HG03095 (cell line): ENCODE measurements at regions not wholly inside any gene's neighbourhood (a gene's known extent, or its start where the extent isn't known, plus 50 kb on each side); places are given as distances from the start of the nearest gene placed in this dataset.
"Not testable (repeated sequence)": the region's sequence is repeated elsewhere in the genome, so short reads cannot be mapped to it uniquely, and the experiment has no call there.

Source experiments
- ATAC-seq: cut with Tn5 transposase; IDR thresholded peaks from one replicate; pipeline ENCODE4 v1.9.1; 2021; ENCODE audit warnings: moderate library complexity; ENCODE audit not compliant: unreplicated experiment

DNA sequence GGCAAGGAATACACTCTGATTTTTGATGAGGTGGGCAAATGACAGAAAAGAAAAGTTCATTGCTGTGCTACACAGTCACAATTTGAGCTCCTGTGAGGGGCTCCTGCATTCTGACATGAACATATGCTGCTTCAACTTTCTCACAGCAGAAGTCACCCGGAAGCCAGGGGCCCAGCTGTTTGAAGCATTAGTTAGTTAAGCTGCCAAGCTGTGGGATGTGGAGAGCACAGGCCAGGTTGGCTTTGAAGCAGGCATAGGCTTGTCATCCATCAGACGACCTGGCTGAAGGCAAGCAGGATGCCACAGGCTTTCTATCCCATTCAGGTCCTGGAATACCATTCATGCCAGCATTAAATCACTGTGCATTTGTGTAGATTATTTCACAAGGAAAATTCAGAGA lies 63.1 kb downstream of the MTNR1B start:
- ATAC-seq = no peak

GRCh38 chr11:93033093-93033492 lies 63.6 kb downstream of the MTNR1B start:
- no peak for ATAC-seq

- no peak for ATAC-seq
Observed at GRCh38 chr11:93034031-93034722, 64.7 kb downstream of the MTNR1B start.

- no peak for ATAC-seq
Observed at GRCh38 chr11:93034723-93035039, 65.2 kb downstream of the MTNR1B start.

DNA sequence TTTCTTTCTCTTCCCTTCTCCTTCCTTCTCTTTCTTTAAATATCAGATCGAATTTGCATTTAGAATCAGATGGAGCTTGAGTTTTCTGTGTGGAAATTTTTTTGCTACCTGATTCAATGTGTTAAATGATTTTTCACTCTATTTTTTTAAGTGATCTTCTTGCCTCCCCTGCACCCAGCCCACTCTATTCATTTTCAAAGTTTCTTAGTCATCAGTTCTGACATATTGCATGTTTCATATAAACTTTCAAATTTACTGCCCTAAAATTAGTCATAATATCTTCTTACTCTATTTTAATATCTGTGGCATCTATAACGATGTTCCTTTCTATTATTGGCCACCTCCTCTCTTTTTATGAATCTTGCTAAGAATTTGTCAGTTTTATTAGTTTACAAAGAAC lies 69.1 kb downstream of the MTNR1B start:
- no peak for ATAC-seq

- no peak for ATAC-seq
Observed at GRCh38 chr11:93039531-93040240, 70.2 kb downstream of the MTNR1B start.

DNA sequence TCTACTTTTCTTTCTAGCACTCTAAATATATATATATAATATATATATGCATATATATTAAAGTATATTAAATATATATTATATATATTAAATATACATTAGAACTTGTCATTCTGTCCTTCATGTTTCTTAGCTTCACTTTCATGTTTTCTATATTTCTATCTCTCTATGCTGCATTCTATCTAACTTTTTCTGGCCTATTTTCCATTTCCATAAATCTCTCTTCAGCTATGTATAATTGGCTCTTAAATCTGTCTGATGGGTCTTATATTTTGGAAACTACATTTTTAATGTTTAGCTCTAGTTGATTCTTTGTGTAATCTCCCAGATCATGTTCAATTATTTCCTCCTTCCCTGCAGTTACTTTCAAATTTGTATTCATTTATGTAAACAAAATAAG lies 72.2 kb downstream of the MTNR1B start:
- ATAC-seq = no peak

GRCh38 chr11:93043186-93043585 lies 73.7 kb downstream of the MTNR1B start:
- ATAC-seq = not testable (repeated sequence)

DNA sequence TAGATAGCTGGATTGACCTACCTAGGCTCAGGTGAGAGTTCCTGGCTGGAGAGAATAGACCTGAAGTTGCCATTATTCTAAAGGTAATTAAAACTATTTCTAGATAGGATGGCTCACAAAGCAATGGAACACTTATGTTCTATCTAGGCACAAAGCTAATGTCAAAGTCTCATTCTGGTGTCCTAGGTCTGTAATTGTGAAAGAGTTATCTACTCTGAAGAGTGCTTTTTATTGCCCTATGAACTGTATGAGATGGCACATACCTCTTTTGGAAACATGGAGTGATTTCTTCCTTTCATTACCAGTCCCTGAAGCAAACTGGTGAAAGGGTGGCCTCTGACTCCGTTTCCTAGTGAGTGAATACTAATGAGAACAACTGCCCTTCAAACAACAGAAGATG lies 80.3 kb downstream of the MTNR1B start:
- no peak for ATAC-seq

GRCh38 chr11:93051186-93051585 lies 81.7 kb downstream of the MTNR1B start:
- ATAC-seq = no peak

DNA sequence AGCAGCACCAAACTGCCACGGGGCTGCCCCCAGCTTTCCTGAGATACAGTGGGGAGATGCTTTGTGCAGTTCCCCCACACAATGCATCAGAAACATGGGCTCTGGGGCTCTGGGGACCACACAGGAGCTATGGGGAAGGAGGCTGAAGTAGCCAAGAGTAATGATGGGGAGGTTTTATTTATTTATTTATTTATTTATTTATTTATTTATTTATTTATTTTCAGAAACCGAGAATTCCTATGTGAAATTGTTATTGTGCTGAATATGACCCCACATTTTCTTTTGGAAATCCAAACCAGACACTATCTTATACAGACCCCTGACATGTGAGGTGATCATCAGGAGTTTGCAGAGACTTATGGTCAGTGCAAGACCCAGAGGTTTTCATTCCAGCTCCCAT lies 84.4 kb downstream of the MTNR1B start:
- no peak for ATAC-seq

DNA sequence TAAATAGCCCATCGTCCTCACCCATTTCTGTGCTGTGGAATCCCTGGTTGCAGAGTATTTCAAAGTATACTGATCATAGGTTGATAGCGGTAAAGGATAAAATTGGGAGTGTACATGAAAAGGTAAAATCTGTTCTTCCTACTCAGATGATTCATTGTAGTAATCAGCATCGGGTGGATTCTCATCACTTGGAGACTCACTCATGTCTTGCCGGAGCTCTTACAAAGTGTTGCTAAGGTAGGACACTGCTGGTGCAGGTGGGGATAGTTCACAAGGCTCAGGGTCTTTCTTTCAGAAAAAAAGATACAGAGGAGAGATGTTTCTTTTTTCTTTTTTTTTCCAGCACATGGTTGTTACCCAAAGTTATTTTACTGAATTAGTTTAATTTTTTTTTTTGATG lies 84.8 kb downstream of the MTNR1B start:
- no peak for ATAC-seq

DNA sequence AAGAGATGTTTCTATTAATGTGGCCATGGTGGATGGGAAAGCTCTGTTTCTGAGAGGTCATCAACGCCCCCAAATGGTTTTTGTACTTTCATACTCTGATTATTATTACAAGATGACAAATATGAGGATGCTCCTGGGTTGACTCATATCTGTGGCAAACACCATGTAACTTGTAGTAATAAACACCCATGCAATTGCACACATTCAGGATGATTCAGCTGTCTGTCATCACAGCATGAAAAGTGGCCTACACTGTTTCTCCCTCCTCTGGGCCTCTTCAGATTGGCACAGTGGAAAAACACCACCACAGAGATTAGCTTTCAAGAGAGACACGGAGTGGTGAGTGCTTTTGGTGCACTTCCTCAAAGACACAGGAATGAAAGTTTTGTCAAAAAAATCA lies 85.4 kb downstream of the MTNR1B start:
- ATAC-seq = no peak

- ATAC-seq = no peak
Observed at GRCh38 chr11:93059117-93059957, 89.9 kb downstream of the MTNR1B start.

GRCh38 chr11:93063086-93063485 lies 93.6 kb downstream of the MTNR1B start:
- no peak for ATAC-seq

GRCh38 chr11:93065074-93065674 lies 95.7 kb downstream of the MTNR1B start:
- not testable (repeated sequence) for ATAC-seq

GRCh38 chr11:93067881-93068390 lies 98.5 kb downstream of the MTNR1B start:
- no peak for ATAC-seq

- ATAC-seq = no peak
Observed at GRCh38 chr11:93072229-93072914, 102.9 kb downstream of the MTNR1B start.

DNA sequence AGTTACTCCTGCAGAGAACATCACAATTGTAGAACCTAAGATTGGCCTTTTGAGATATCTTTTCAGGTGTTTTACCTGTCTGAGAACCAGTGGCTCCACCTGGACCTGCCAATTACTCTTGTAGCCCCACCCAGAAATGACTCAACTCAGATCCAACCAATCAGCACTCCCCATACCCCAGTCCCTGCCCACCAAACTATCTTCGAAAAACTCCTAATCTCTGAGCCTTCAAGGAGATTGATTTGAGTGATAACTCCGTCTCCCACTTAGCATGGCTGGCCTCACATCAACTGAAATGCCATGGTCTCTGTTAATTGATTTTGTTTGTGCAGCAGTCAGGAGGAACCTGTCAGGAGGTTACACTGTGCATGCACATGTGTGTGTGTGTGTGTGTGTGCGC lies 103.6 kb downstream of the MTNR1B start:
- no peak for ATAC-seq

DNA sequence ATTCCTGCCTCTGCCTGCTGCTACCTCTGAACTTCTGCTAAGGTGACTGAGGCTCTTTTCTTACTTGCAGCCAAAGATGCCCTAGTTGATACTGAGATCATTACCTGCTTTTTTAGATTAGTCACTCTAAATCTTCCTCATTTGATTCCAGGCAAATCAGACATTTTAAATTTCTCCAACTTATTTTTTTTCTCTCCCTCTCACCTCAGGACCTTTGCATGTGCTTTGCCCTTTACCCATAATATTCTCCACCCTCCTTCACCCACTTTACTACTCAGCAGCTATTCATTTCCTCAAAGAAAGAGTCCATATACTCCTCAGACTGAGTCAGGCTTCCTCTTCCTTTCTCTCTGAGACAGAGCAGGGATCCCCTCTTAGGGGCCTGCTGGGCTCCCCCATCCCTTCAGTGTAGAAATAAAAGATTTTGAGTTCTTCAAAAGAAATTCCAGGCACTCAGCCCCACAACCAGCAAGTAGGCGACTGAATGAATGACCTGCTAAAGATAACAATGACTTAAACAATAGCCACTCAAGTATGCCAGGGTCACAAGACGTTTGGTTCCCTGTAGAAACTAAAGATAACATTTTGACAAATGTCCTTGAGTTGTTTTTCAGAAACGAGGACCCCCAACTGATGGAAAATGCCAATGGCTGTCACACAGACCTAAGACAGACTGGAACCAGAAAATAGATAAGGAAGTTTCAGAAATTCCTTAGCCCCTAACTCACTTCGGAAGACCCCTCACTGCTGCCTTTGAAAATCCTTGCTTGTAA lies 104.2 kb downstream of the MTNR1B start:
- ATAC-seq = no peak
